PC-3 (cell line): ENCODE measurements at regions not wholly inside any gene's neighbourhood (a gene's known extent, or its start where the extent isn't known, plus 50 kb on each side); places are given as distances from the start of the nearest gene placed in this dataset.

Experiments
- ATAC-seq: fragments of 200-7000 bp; cut with Tn5 transposase; 2 replicates; pipeline ENCODE4 v1.9.1; 2020; ENCODE audit warnings: mild to moderate bottlenecking, moderate library complexity
- BruUV-seq: library from RNA; stranded (reverse); fragments of 400-500 nt; replicated peaks from 2 replicates; lab custom pipeline; 2021; lab: Mats Ljungman, UMichigan
- CTCF ChIA-PET: fragments of 300-600 bp; sonication (Branson Sonifier 250); formaldehyde crosslinking; loops from one replicate; lab custom pipeline; 2022; ENCODE audit warnings: antibody characterized with exemption; lab: Charles Lee
- POLR2A ChIA-PET: fragments of 300-600 bp; sonication (Branson Sonifier 250); formaldehyde crosslinking; loops from one replicate; lab custom pipeline; 2022; ENCODE audit warnings: antibody characterized with exemption; ENCODE audit not compliant: unreplicated experiment; lab: Charles Lee
- DNase-seq: peaks from one replicate; pipeline ENCODE4 v3.0.0-alpha.2; 2015
- H2AFZ ChIP-seq: fragments of 300-600 bp; sonication (generic); 2 replicates; pipeline ENCODE4 v1.6.0; 2016; ENCODE audit warnings: antibody characterized with exemption, low read length
- H3F3A ChIP-seq: fragments of 300-600 bp; sonication (generic); one replicate; pipeline ENCODE4 v1.6.0; 2017; ENCODE audit warnings: antibody characterized with exemption, low read length, control low read depth, mild to moderate bottlenecking; ENCODE audit not compliant: unreplicated experiment
- H3K27ac ChIP-seq: fragments of 300-600 bp; sonication (generic); 2 replicates; pipeline ENCODE4 v1.5.1; 2016; ENCODE audit warnings: mild to moderate bottlenecking, low read length
- H3K27me3 ChIP-seq: fragments of 300-600 bp; sonication (generic); 2 replicates; pipeline ENCODE4 v1.6.1; 2016; ENCODE audit warnings: low read length, mixed read lengths
- H3K36me3 ChIP-seq: fragments of 300-600 bp; sonication (generic); 2 replicates; pipeline ENCODE4 v1.6.1; 2016; ENCODE audit warnings: low read depth, mixed run types, low read length, mixed read lengths
- H3K4me1 ChIP-seq: fragments of 300-600 bp; sonication (generic); 2 replicates; pipeline ENCODE4 v1.5.1; 2016; ENCODE audit warnings: low read length; ENCODE audit not compliant: insufficient read depth
- H3K4me2 ChIP-seq: fragments of 300-600 bp; sonication (generic); 2 replicates; pipeline ENCODE4 v1.6.0; 2016; ENCODE audit warnings: low read length
- H3K4me3 ChIP-seq: fragments of 300-600 bp; sonication (generic); 2 replicates; pipeline ENCODE4 v1.5.1; 2016; ENCODE audit warnings: mild to moderate bottlenecking, low read length, mixed read lengths
- H3K79me2 ChIP-seq: fragments of 300-600 bp; sonication (generic); 2 replicates; pipeline ENCODE4 v1.6.1; 2017; ENCODE audit warnings: low read length, mixed read lengths
- H3K9ac ChIP-seq: fragments of 300-600 bp; sonication (generic); 2 replicates; pipeline ENCODE4 v1.6.0; 2016; ENCODE audit warnings: mild to moderate bottlenecking, low read length
- H3K9me2 ChIP-seq: fragments of 300-600 bp; sonication (generic); replicated peaks from 2 replicates; pipeline ENCODE4 v1.6.1; 2016; ENCODE audit warnings: mixed run types, low read length, mixed read lengths
- H3K9me3 ChIP-seq: fragments of 300-600 bp; sonication (generic); 2 replicates; pipeline ENCODE4 v1.6.1; 2016; ENCODE audit warnings: low read length, mixed read lengths
- H4K20me1 ChIP-seq: fragments of 300-600 bp; sonication (generic); 2 replicates; pipeline ENCODE4 v1.6.1; 2016; ENCODE audit warnings: low read length, mixed read lengths
- CTCF ChIP-seq: fragments of 300-600 bp; sonication (generic); conservative IDR thresholded peaks from 2 replicates; pipeline ENCODE4 v1.5.1; 2017; ENCODE audit warnings: antibody characterized with exemption, low read depth, mild to moderate bottlenecking, low read length
- EZH2 ChIP-seq: fragments of 300-600 bp; sonication (generic); IDR thresholded peaks from one replicate; pipeline ENCODE4 v1.6.1; 2017; ENCODE audit warnings: antibody characterized with exemption, mild to moderate bottlenecking, low read length; ENCODE audit not compliant: unreplicated experiment
- EZH2phosphoT487 ChIP-seq: fragments of 300-600 bp; sonication (generic); IDR thresholded peaks from 2 replicates; pipeline ENCODE4 v1.6.1; 2018; ENCODE audit warnings: mild to moderate bottlenecking, antibody characterized with exemption, low read length, borderline replicate concordance
- intact Hi-C: fragments of 100-400 bp; cut with micrococcal nuclease; formaldehyde crosslinking; loops from 2 replicates; pipeline ENCODE4 v1.9.0; 2023

GRCh38 chr10:105834261-105835059, 1193.4 kb downstream of the SORCS3 start:
- no peaks in the 10 kb centered on the region for H4K20me1 ChIP-seq
- CTCF ChIA-PET, result no interaction called here
- no peaks in the 10 kb centered on the region for H3K36me3 ChIP-seq
- H3K4me1 ChIP-seq, result no peaks in the 10 kb centered on the region
- H3K79me2 ChIP-seq, result no peaks in the 10 kb centered on the region
- H3K27ac ChIP-seq, result no peak overlapping the region
- H2AFZ ChIP-seq, result no peak overlapping the region
- H3F3A ChIP-seq, result no peaks in the 10 kb centered on the region
- no TSS peak for BruUV-seq
- DNase-seq (no peak), ATAC-seq (no peak)
- TF ChIP-seq EZH2phosphoT487 (no peak), CTCF (no peak), EZH2 (no peak)
- no peaks in the 10 kb centered on the region for H3K9me3 ChIP-seq
- no peak overlapping the region for H3K4me3 ChIP-seq
- H3K27me3 ChIP-seq, result no peaks in the 10 kb centered on the region
- no peak overlapping the region for H3K9ac ChIP-seq
- H3K4me2 ChIP-seq, result no peak overlapping the region
- POLR2A ChIA-PET, result no interaction called here
- H3K9me2 ChIP-seq, result no peaks in the 10 kb centered on the region
- intact Hi-C loops, result no loop called here

GRCh38 chr10:105827133-105827532, 1186.0 kb downstream of the SORCS3 start:
- H3K36me3 ChIP-seq, result no peaks in the 10 kb centered on the region
- TF ChIP-seq CTCF (no peak), EZH2phosphoT487 (no peak), EZH2 (no peak)
- no peaks in the 10 kb centered on the region for H3K4me1 ChIP-seq
- no peak overlapping the region for H3K27ac ChIP-seq
- H3K9ac ChIP-seq, result no peak overlapping the region
- no peaks in the 10 kb centered on the region for H3K27me3 ChIP-seq
- intact Hi-C loops, result no loop called here
- no peaks in the 10 kb centered on the region for H3K79me2 ChIP-seq
- DNase-seq, result no peak
- H3K4me2 ChIP-seq, result no peak overlapping the region
- H3K9me2 ChIP-seq, result no peaks in the 10 kb centered on the region
- ATAC-seq, result no peak
- POLR2A ChIA-PET, result no interaction called here
- no peak overlapping the region for H3K4me3 ChIP-seq
- no peaks in the 10 kb centered on the region for H3F3A ChIP-seq
- no TSS peak for BruUV-seq
- no peaks in the 10 kb centered on the region for H4K20me1 ChIP-seq
- H3K9me3 ChIP-seq, result no peaks in the 10 kb centered on the region
- CTCF ChIA-PET, result no interaction called here
- no peak overlapping the region for H2AFZ ChIP-seq

GRCh38 chr10:105807935-105808587, 1167.0 kb downstream of the SORCS3 start:
- H3K9me2 ChIP-seq, result no peaks in the 10 kb centered on the region
- DNase-seq (no peak), ATAC-seq (no peak)
- ChIA-PET POLR2A (no interaction called here), CTCF (no interaction called here)
- peaks cover 4% of the 10 kb centered on the region; the same call in 1 of the 2 replicates for H3K27me3 ChIP-seq
- no peaks in the 10 kb centered on the region for H3K79me2 ChIP-seq
- BruUV-seq, result no TSS peak
- H3K4me3 ChIP-seq, result no peak overlapping the region
- no peak overlapping the region for H3K27ac ChIP-seq
- H3K4me1 ChIP-seq, result no peaks in the 10 kb centered on the region
- no peak overlapping the region for H3K4me2 ChIP-seq
- H4K20me1 ChIP-seq, result no peaks in the 10 kb centered on the region
- no peak overlapping the region for H2AFZ ChIP-seq
- H3K9me3 ChIP-seq, result no peaks in the 10 kb centered on the region
- intact Hi-C loops, result no loop called here
- no peak overlapping the region for H3K9ac ChIP-seq
- TF ChIP-seq EZH2 (no peak), EZH2phosphoT487 (no peak), CTCF (no peak)
- no peaks in the 10 kb centered on the region for H3F3A ChIP-seq
- H3K36me3 ChIP-seq, result no peaks in the 10 kb centered on the region
